AG10803 (cell line): ENCODE measurements at regions not wholly inside any gene's neighbourhood (a gene's known extent, or its start where the extent isn't known, plus 50 kb on each side); places are given as distances from the start of the nearest gene placed in this dataset.

Experiments used
- DNase-seq: peaks from one replicate; pipeline ENCODE4 v3.0.0; 2010; ENCODE audit warnings: low read depth
- H3K4me3 ChIP-seq: 2 replicates; pipeline ENCODE4 v1.5.1; 2011; ENCODE audit warnings: mild to moderate bottlenecking, low read length, control low read depth
- TF ChIP-seq, protein P1 (sequence below): conservative IDR thresholded peaks from 2 replicates; pipeline ENCODE4 v1.5.1; 2011; ENCODE audit warnings: mild to moderate bottlenecking, low read length, control low read depth, inconsistent platforms

DNA sequence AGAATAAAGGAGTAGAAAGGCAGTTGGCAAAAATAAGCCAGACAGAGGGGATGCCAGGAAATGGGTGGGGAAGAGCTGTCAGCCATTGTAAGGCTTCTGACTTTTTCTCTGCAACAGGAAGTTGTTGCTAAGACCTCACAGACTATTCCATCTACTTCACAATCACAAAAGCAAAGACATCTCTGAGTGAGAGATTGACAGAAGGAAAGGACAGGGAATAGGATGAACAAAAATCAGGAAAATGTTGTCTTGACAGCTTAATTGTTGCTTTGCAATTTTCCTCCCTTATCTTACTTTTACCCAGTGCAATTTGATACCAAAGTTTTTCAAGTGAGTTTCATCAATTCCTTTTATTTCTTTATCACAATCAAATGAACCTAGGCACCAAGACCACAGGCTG lies 291.2 kb downstream of the CBLN4 start:
- no peak for DNase-seq
- TF ChIP-seq, protein P1, sequence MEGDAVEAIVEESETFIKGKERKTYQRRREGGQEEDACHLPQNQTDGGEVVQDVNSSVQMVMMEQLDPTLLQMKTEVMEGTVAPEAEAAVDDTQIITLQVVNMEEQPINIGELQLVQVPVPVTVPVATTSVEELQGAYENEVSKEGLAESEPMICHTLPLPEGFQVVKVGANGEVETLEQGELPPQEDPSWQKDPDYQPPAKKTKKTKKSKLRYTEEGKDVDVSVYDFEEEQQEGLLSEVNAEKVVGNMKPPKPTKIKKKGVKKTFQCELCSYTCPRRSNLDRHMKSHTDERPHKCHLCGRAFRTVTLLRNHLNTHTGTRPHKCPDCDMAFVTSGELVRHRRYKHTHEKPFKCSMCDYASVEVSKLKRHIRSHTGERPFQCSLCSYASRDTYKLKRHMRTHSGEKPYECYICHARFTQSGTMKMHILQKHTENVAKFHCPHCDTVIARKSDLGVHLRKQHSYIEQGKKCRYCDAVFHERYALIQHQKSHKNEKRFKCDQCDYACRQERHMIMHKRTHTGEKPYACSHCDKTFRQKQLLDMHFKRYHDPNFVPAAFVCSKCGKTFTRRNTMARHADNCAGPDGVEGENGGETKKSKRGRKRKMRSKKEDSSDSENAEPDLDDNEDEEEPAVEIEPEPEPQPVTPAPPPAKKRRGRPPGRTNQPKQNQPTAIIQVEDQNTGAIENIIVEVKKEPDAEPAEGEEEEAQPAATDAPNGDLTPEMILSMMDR = no peak
- H3K4me3 ChIP-seq = no peak overlapping the region

DNA sequence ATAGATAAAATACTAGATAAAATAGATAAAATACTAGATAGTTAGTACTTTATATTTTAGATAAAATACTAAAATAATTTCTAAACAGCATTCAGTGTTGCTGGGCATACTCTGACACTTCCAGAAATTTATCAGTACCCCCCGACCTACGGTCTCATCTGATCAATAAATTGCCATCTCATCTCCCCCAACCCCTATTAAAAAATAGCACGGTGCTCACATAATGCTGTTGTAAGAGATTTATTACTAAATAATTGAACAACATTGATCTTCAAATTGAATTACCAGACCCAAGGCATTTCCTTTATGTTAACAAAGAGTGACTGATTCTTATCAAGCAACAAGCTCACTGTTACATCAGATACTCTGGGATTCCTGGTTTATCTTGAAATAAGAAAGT lies 300.9 kb downstream of the CBLN4 start:
- DNase-seq = no peak
- no peak overlapping the region for H3K4me3 ChIP-seq
- TF ChIP-seq, protein P1 = no peak

DNA sequence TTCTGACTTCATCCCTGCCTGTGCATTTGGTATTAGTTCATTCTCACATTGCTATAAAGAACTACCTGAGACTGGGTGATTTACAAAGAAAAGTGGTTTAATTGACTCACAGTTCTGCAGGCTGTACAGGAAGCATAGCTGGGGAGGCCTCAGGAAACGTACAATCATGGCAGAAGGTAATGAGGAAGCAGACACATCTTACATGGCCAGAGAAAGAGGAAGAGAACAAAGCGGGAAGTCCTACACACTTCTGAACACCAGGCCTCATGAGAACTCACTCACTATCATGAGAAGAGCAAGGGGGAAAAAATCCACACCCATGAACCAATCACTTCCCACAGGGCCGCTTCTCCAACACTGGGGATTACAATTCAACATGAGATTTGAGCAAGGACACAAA lies 303.9 kb downstream of the CBLN4 start:
- TF ChIP-seq, protein P1 = no peak

DNA sequence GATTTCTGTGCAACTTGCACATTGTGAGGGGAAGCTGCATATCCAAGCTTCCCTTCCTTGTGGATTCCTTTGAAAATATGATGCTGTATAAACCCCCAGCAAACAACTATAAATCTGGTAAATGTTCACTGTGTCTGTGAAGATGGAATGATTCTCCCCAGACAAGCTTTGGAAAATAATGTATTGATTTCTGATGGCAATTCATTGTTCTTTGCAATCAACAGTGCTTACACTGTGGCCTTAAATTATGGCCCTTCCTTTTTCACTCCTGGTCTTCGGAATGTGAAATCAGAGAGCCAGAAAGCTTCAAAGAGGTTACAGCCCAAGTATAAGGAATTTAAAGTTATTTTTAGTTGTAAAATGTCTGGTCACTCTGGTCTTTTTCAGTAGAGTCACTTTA lies 308.8 kb downstream of the CBLN4 start:
- TF ChIP-seq, protein P1 = no peak
- H3K4me3 ChIP-seq = no peak overlapping the region
- no peak for DNase-seq

More for the DNA sequence above, 303.9 kb downstream of the CBLN4 start:
- no peak for DNase-seq
- H3K4me3 ChIP-seq = no peak overlapping the region

DNA sequence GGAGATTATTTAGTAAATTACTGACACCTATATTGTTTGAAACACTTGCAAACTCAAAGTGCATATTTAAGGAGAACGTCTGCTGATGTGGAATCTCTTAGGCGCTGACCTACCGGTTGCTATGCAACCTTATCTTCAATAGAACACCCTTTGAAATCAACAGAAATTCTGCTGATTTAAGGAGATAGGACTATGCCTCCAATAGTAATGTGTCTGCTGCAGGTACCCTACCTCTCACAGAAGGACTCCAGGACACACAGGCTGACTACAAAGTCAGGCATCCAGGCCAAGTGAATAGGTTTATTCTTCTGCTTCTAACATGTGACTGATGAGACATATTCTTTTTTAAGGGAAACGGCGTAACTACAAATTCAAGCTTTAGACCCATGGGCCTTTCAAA lies 311.7 kb downstream of the CBLN4 start:
- no peak for DNase-seq
- TF ChIP-seq, protein P1 = no peak
- no peak overlapping the region for H3K4me3 ChIP-seq

DNA sequence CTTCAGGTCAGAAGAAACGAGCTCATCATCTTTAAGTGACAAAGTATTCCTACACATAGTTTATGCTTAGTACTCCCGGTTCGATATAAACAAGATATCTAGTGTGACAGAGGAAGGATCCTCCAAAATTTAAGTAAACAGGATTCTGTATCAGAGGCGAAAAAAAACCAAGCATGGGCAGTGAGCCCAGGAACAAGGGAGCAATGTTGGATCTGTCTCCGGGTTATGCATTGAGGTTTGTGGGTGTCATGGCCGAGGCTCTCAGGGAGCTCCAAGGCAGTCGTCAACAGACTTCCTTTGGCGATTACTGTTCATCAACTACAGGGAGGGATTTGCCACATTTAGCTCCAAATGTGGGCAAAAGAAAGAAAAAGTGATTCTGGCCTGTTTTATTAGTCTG lies 319.5 kb downstream of the CBLN4 start:
- no peak for DNase-seq
- TF ChIP-seq, protein P1 = no peak

DNA sequence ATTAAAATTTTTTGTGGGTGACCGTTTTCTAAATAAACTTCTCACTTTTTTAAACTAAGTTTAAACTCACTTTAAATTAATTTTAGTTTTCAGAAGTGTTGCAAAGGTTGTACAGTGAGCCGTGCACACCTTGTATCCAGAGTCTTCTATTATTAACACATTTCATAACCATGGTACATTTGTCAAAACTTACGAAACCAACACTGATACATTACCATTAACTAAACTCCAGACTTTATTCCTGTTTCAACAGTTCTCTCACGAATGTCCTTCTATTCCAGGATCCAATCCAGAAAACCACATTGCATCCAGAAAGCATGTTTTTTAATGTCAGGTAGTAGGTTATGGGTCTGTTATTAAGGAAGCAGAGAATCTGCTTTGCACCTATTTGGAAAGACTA lies 319.9 kb downstream of the CBLN4 start:
- TF ChIP-seq, protein P1 = no peak
- H3K4me3 ChIP-seq = no peak overlapping the region
- no peak for DNase-seq

More for the DNA sequence above, 319.5 kb downstream of the CBLN4 start:
- no peak overlapping the region for H3K4me3 ChIP-seq
